Gastroesophageal sphincter (tissue), 3 donors: ENCODE measurements at regions not wholly inside any gene's neighbourhood (a gene's known extent, or its start where the extent isn't known, plus 50 kb on each side); places are given as distances from the start of the nearest gene placed in this dataset.

Experiments
- CTCF ChIP-seq, 4 experiments: fragments of 200-600 bp in 2 of 4; fragments of 450-650 bp in 2 of 4; sonication (generic) in 1 of 4; IDR thresholded peaks; one replicate each; pipeline ENCODE4 v1.5.1; 2017 to 2019; ENCODE audit warnings: antibody characterized with exemption in 4 of 4, mild to moderate bottlenecking in 2 of 4, moderate library complexity in 2 of 4
- EP300 ChIP-seq: sonication (generic); formaldehyde crosslinking; IDR thresholded peaks from one replicate; pipeline ENCODE4 v1.6.1; 2017; ENCODE audit warnings: antibody characterized with exemption, mild to moderate bottlenecking

GRCh38 chr22:49052560-49052959 is 775.1 kb downstream of the BRD1 start:
- TF ChIP-seq CTCF (IDR thresholded peaks at IDR 0.05) (no peak), EP300 (no peak)
